K562 (cell line): ENCODE measurements at regions not wholly inside any gene's neighbourhood (a gene's known extent, or its start where the extent isn't known, plus 50 kb on each side); places are given as distances from the start of the nearest gene placed in this dataset.

Source experiments
- ATAC-seq: fragments of 200-7000 bp; cut with Tn5 transposase; 3 replicates; pipeline ENCODE4 v1.9.1; 2020; ENCODE audit warnings: moderate library complexity
- BruUV-seq: library from RNA; stranded (reverse); fragments of 400-500 nt; replicated peaks from 2 replicates; lab custom pipeline; 2021; lab: Mats Ljungman, UMichigan
- CTCF ChIA-PET: fragments of 300-600 bp; formaldehyde crosslinking; extraction: SDS; loops from one replicate; lab custom pipeline; 2021; ENCODE audit warnings: low intra/inter-chr PET ratio; lab: Yijun Ruan, JAX
- POLR2A ChIA-PET: fragments of 300-600, 350-650 bp; sonication (Branson Sonifier 250); formaldehyde crosslinking; extraction: SDS; loops from one replicate; lab custom pipeline; 2021; ENCODE audit warnings: antibody characterized with exemption, inconsistent platforms; lab: Yijun Ruan, JAX
- DNase-seq, 4 experiments: peaks; one replicate each; pipeline versions ENCODE4 v3.0.0 to v3.0.0-alpha.2; 2011 to 2018; ENCODE audit warnings: low spot score in 3 of 4, mixed read lengths in 3 of 4; ENCODE audit errors: extremely low read depth in 1 of 4
- FAIRE-seq: peaks from 2 replicates; lab custom pipeline; 2011; peaks lifted over from hg19 to GRCh38; lab: Jason Lieb, UNC
- H2AFZ ChIP-seq: 2 replicates; pipeline ENCODE4 v1.6.0; 2011; ENCODE audit warnings: low read depth, low read length, control low read depth, inconsistent platforms
- H3K27ac ChIP-seq: fragments of 200-600 bp; 3 replicates; pipeline ENCODE4 v1.8.0; 2011; ENCODE audit warnings: low read depth, mild to moderate bottlenecking, control low read depth, inconsistent platforms, low read length, moderate library complexity, mixed read lengths; ENCODE audit errors: extremely low read depth
- H3K27me3 ChIP-seq, 2 experiments: fragments of 300-600 bp in 1 of 2; 2 replicates in 1 of 2; 3 replicates in 1 of 2; pipeline versions ENCODE4 v1.6.0 to v1.8.0; 2011; ENCODE audit warnings: inconsistent platforms in 2 of 2, low read length in 2 of 2, mild to moderate bottlenecking in 1 of 2, mixed read lengths in 1 of 2, moderate library complexity in 1 of 2; ENCODE audit not compliant: control insufficient read depth in 2 of 2, insufficient read depth in 2 of 2
- H3K36me3 ChIP-seq: fragments of 300-600 bp; 3 replicates; pipeline ENCODE4 v1.8.0; 2011; ENCODE audit warnings: mild to moderate bottlenecking, low read length, inconsistent platforms; ENCODE audit not compliant: control insufficient read depth, insufficient read depth
- H3K4me1 ChIP-seq, 2 experiments: fragments of 200-600 bp in 1 of 2; replicated peaks in 1 of 2; 2 replicates in 1 of 2; 3 replicates in 1 of 2; pipeline versions ENCODE4 v1.5.1 to v1.8.0; 2011; ENCODE audit warnings: inconsistent platforms in 2 of 2, low read length in 2 of 2, mild to moderate bottlenecking in 1 of 2, mixed read lengths in 1 of 2, moderate library complexity in 1 of 2; ENCODE audit not compliant: control insufficient read depth in 2 of 2, insufficient read depth in 2 of 2
- H3K4me2 ChIP-seq: 2 replicates; pipeline ENCODE4 v1.6.1; 2011; ENCODE audit warnings: low read length, control low read depth, inconsistent platforms, mixed read lengths; ENCODE audit not compliant: insufficient read depth
- H3K4me3 ChIP-seq: fragments of 200-600 bp; sonication (generic), shearing (Covaris generic); 2 replicates; pipeline ENCODE4 v1.5.1; 2016; ENCODE audit warnings: control low read depth, inconsistent platforms
- H3K79me2 ChIP-seq: fragments of 200-600 bp; 3 replicates; pipeline ENCODE4 v1.8.0; 2011; ENCODE audit warnings: low read length, inconsistent platforms; ENCODE audit not compliant: control insufficient read depth, insufficient read depth
- H3K9ac ChIP-seq, 2 experiments: 2 replicates each; pipeline versions ENCODE4 v1.6.0 to v1.6.1; 2011; ENCODE audit warnings: low read depth in 2 of 2, low read length in 2 of 2, control low read depth in 1 of 2, inconsistent platforms in 1 of 2, mild to moderate bottlenecking in 1 of 2, mixed read lengths in 1 of 2; ENCODE audit not compliant: insufficient read depth in 1 of 2
- H3K9me1 ChIP-seq: one replicate; pipeline ENCODE4 v1.6.0; 2011; ENCODE audit warnings: inconsistent platforms, mild to moderate bottlenecking, low read length, moderate library complexity; ENCODE audit not compliant: control insufficient read depth, insufficient read depth
- H3K9me3 ChIP-seq: replicated peaks from 2 replicates; pipeline ENCODE4 v1.5.1; 2011; ENCODE audit warnings: low read depth, low read length, inconsistent platforms; ENCODE audit not compliant: control insufficient read depth, insufficient read depth
- H4K20me1 ChIP-seq: replicated peaks from 2 replicates; pipeline ENCODE4 v1.6.1; 2011; ENCODE audit warnings: low read length, inconsistent platforms, mixed read lengths; ENCODE audit not compliant: control insufficient read depth, insufficient read depth
- BCOR ChIP-seq: fragments of 450-650 bp; IDR thresholded peaks from 2 replicates; pipeline ENCODE4 v1.6.1; 2016
- CBFB ChIP-seq: sonication (generic); formaldehyde crosslinking; IDR thresholded peaks from 2 replicates; pipeline ENCODE4 v1.4.0; 2020; ENCODE audit warnings: mild to moderate bottlenecking, missing genetic modification reagents
- POLR2B ChIP-seq: fragments of 450-650 bp; IDR thresholded peaks from 2 replicates; pipeline ENCODE4 v1.6.1; 2018; ENCODE audit warnings: low read depth; ENCODE audit not compliant: partially characterized antibody
- RBM25 ChIP-seq: fragments of 200-400 bp; formaldehyde crosslinking; IDR thresholded peaks from 2 replicates; pipeline ENCODE4 v1.6.1; 2018; ENCODE audit warnings: low read length, low read depth, moderate library complexity; ENCODE audit not compliant: severe bottlenecking
- SNRNP70 ChIP-seq: fragments of 200-400 bp; formaldehyde crosslinking; optimal IDR thresholded peaks from 2 replicates; pipeline ENCODE3; 2017; ENCODE audit warnings: low read depth, low read length
- TRIM28 ChIP-seq: fragments of 450-650 bp; IDR thresholded peaks from 2 replicates; pipeline ENCODE4 v1.6.1; 2017
- WHSC1 ChIP-seq: IDR thresholded peaks from one replicate; pipeline ENCODE4 v1.6.1; 2012; ENCODE audit warnings: low read length, control low read depth, inconsistent platforms
- ZNF175 ChIP-seq: fragments of 200-800 bp; sonication (Bioruptor generic); IDR thresholded peaks from 2 replicates; pipeline ENCODE4 v1.6.1; 2016; ENCODE audit warnings: low read depth, mild to moderate bottlenecking, missing genetic modification characterization, missing compliant biosample characterization
- WGBS: fragments of 100-300 bp; shearing (Covaris generic); methylation state at CpG from one replicate; pipeline ENCODE4 v1.1.6; 2016; ENCODE audit warnings: low coverage, mixed read lengths; ENCODE audit not compliant: insufficient coverage; ENCODE audit errors: missing lambda C conversion rate; 5-methylcytosine and 5-hydroxymethylcytosine counted together
- in situ Hi-C: fragments of 300-500 bp; cut with MboI; formaldehyde crosslinking; loops from 4 replicates; pipeline ENCODE4 v1.15.0; 2018; ENCODE audit warnings: inconsistent platforms, mixed read lengths
- intact Hi-C: fragments of 100-400 bp; cut with micrococcal nuclease; formaldehyde crosslinking; loops from 2 replicates; pipeline ENCODE4 v1.14.2; 2022
- TF ChIP-seq, protein P1 (sequence below): fragments of 250-450 bp; sonication (Bioruptor Pico); IDR thresholded peaks from 2 replicates; pipeline ENCODE4 v1.5.1; 2021; ENCODE audit warnings: mild to moderate bottlenecking

DNA sequence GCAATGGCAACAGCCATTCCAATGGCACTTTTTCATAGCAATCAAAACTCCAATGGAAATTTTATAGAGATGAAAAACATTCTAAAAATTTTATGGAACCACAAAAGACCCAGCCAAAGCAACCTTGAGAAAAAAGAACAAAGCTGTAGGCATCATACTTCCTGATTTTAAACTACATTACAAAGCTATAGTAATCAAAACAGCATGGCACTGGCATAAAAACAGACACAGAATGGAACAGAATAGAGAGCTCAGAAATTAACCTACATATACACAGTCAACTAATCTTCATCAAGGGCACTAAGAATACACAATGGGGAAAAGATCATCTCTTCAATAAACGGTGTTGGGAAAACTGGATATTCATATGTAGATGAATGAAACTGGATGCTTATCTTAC, 401.5 kb downstream of the NPHP4 start:
- no peaks in the 10 kb centered on the region for H3K4me1 ChIP-seq
- TF ChIP-seq TRIM28, result peak; percentile 54; the same call in 1 of the 2 replicates
- TF ChIP-seq WHSC1, result no peak
- no peak for TF ChIP-seq POLR2B
- no peak for TF ChIP-seq ZNF175 (CRISPR knock-in tag)
- no peak for TF ChIP-seq SNRNP70
- no peak for TF ChIP-seq CBFB
- TF ChIP-seq, protein P1, sequence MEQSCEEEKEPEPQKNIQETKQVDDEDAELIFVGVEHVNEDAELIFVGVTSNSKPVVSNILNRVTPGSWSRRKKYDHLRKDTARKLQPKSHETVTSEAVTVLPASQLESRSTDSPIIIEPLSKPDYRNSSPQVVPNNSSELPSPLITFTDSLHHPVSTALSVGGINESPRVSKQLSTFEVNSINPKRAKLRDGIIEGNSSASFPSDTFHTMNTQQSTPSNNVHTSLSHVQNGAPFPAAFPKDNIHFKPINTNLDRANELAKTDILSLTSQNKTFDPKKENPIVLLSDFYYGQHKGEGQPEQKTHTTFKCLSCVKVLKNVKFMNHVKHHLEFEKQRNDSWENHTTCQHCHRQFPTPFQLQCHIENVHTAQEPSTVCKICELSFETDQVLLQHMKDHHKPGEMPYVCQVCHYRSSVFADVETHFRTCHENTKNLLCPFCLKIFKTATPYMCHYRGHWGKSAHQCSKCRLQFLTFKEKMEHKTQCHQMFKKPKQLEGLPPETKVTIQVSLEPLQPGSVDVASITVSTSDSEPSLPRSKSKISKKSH (CRISPR knock-in tag), result no peak
- peak; percentile 29; the same call in 1 of the 2 replicates for TF ChIP-seq BCOR
- TF ChIP-seq RBM25, result peak; percentile 84
- TF ChIP-seq, all 486 proteins: peak for 3
- Histone ChIP-seq H3K9me1 (no peaks in the 10 kb centered on the region), H3K27me3 (peaks cover 0 to 8% of the 10 kb centered on the region in 2 experiments; a peak in 1 of 5 replicates), H3K9ac (no peak overlapping the region), H2AFZ (no peak overlapping the region), H3K4me2 (no peak overlapping the region), H3K4me3 (no peak overlapping the region), H3K36me3 (no peaks in the 10 kb centered on the region), H4K20me1 (no peaks in the 10 kb centered on the region), H3K9me3 (no peaks in the 10 kb centered on the region), H3K27ac (no peak overlapping the region), H3K79me2 (no peaks in the 10 kb centered on the region)
- 0% methylated on average over 1 of the region's 1 CpG for WGBS
- in situ Hi-C loops, result no loop called here
- CTCF ChIA-PET, result no interaction called here
- no TSS peak for BruUV-seq
- no peak for ATAC-seq
- POLR2A ChIA-PET, result interaction anchor here (0.8 kb wide), 1 partner anchor 40 kb away, joined by 3 read pairs; no protein-coding TSS in a partner anchor
- intact Hi-C loops, result loop anchor here (10.0 kb wide), 1 partner anchor 76 kb away; no protein-coding TSS in a partner anchor
- no peak for FAIRE-seq
- no peak for DNase-seq
